Right lobe of liver (tissue), 4 donors: ENCODE measurements at regions not wholly inside any gene's neighbourhood (a gene's known extent, or its start where the extent isn't known, plus 50 kb on each side); places are given as distances from the start of the nearest gene placed in this dataset.

Experiments used
- POLR2A ChIP-seq: fragments of 450-650 bp; IDR thresholded peaks from one replicate; pipeline ENCODE4 v1.6.1; 2017; ENCODE audit warnings: antibody characterized with exemption, mild to moderate bottlenecking
- TF ChIP-seq, protein P1 (sequence below), 4 donors: fragments of 200-600 bp in 3 of 4; fragments of 450-650 bp in 1 of 4; IDR thresholded peaks; one replicate each; pipeline versions ENCODE4 v1.5.1 to v1.8.0; 2016 to 2022; ENCODE audit warnings: antibody characterized with exemption in 4 of 4, mild to moderate bottlenecking in 2 of 4
- donor health status: DM: no; HTN: no; CAD: no.
- donor health status: DM: no; HTN: no; CAD: no.
- donor health status: DM: no; HTN: yes; CAD: no.

DNA sequence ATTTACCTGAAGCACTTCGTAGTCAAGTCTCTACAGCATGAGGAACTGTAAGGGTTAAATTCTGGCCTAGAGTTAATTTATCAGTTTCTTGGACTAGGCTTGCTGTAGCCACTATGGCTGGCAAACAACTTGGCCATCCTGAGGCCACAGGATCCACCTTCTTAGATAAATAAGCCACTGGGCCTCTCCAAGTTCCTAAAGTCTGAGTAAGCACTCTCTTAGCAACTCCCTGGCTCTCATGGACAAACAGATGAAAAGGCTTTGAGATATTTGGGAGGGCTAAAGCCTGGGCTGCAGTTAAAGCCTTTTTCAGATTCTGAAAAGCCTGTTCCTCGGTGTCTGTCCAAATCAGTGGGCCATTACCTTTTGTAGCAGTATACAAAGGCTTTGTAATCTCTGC is 675.0 kb downstream of the TMEM121 start:
- TF ChIP-seq, protein P1, sequence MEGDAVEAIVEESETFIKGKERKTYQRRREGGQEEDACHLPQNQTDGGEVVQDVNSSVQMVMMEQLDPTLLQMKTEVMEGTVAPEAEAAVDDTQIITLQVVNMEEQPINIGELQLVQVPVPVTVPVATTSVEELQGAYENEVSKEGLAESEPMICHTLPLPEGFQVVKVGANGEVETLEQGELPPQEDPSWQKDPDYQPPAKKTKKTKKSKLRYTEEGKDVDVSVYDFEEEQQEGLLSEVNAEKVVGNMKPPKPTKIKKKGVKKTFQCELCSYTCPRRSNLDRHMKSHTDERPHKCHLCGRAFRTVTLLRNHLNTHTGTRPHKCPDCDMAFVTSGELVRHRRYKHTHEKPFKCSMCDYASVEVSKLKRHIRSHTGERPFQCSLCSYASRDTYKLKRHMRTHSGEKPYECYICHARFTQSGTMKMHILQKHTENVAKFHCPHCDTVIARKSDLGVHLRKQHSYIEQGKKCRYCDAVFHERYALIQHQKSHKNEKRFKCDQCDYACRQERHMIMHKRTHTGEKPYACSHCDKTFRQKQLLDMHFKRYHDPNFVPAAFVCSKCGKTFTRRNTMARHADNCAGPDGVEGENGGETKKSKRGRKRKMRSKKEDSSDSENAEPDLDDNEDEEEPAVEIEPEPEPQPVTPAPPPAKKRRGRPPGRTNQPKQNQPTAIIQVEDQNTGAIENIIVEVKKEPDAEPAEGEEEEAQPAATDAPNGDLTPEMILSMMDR (IDR thresholded peaks at IDR 0.05) = no peak
- no peak for TF ChIP-seq POLR2A
